A673 (cell line): ENCODE measurements at regions not wholly inside any gene's neighbourhood (a gene's known extent, or its start where the extent isn't known, plus 50 kb on each side); places are given as distances from the start of the nearest gene placed in this dataset.

Source experiments
- BruUV-seq: library from RNA; stranded (reverse); fragments of 400-500 nt; replicated peaks from 2 replicates; lab custom pipeline; 2021; lab: Mats Ljungman, UMichigan
- CTCF ChIA-PET: fragments of 300-600 bp; sonication (Branson Sonifier 250); formaldehyde crosslinking; loops from one replicate; lab custom pipeline; 2022; ENCODE audit warnings: antibody characterized with exemption; lab: Charles Lee
- POLR2A ChIA-PET: fragments of 300-600 bp; sonication (Branson Sonifier 250); formaldehyde crosslinking; loops from one replicate; lab custom pipeline; 2022; ENCODE audit warnings: antibody characterized with exemption; ENCODE audit not compliant: low non-redundant PET; lab: Charles Lee
- DNase-seq: peaks from one replicate; pipeline ENCODE4 v3.0.0-alpha.2; 2015; ENCODE audit warnings: low spot score
- H3K27ac ChIP-seq: fragments of 200-600 bp; sonication (generic); 2 replicates; pipeline ENCODE4 v1.5.1; 2016; ENCODE audit warnings: mixed run types, low read depth, mild to moderate bottlenecking, mixed read lengths, antibody characterized with exemption, low read length; ENCODE audit not compliant: poor library complexity, severe bottlenecking
- H3K27me3 ChIP-seq: fragments of 200-600 bp; sonication (generic); replicated peaks from 2 replicates; pipeline ENCODE4 v1.6.1; 2017; ENCODE audit warnings: mixed run types, low read depth, mild to moderate bottlenecking, mixed read lengths, antibody characterized with exemption, low read length; ENCODE audit not compliant: insufficient read depth, poor library complexity
- H3K36me3 ChIP-seq: fragments of 200-600 bp; sonication (generic); 2 replicates; pipeline ENCODE4 v1.6.1; 2016; ENCODE audit warnings: mixed run types, mild to moderate bottlenecking, mixed read lengths, antibody characterized with exemption, low read length; ENCODE audit not compliant: insufficient read depth, poor library complexity, severe bottlenecking
- H3K4me1 ChIP-seq: fragments of 200-600 bp; sonication (generic); 2 replicates; pipeline ENCODE4 v1.6.1; 2017; ENCODE audit warnings: mixed run types, mild to moderate bottlenecking, mixed read lengths, antibody characterized with exemption, low read length; ENCODE audit not compliant: insufficient read depth, poor library complexity, severe bottlenecking
- H3K4me3 ChIP-seq: fragments of 200-600 bp; sonication (generic); 2 replicates; pipeline ENCODE4 v1.5.1; 2016; ENCODE audit warnings: low read depth, mixed run types, mild to moderate bottlenecking, mixed read lengths, low read length; ENCODE audit not compliant: poor library complexity, severe bottlenecking
- H3K9me3 ChIP-seq: fragments of 200-600 bp; sonication (generic); 2 replicates; pipeline ENCODE4 v1.6.1; 2016; ENCODE audit warnings: mixed run types, low read depth, mild to moderate bottlenecking, mixed read lengths, antibody characterized with exemption, low read length; ENCODE audit not compliant: poor library complexity, severe bottlenecking
- CTCF ChIP-seq: fragments of 300-800, 200-600 bp; sonication (generic); conservative IDR thresholded peaks from 2 replicates; pipeline ENCODE4 v1.5.1; 2017; ENCODE audit warnings: low read depth, mild to moderate bottlenecking, antibody characterized with exemption, low read length, moderate library complexity, mixed read lengths
- EZH2 ChIP-seq: fragments of 200-600 bp; sonication (generic); IDR thresholded peaks from 2 replicates; pipeline ENCODE4 v1.6.1; 2017; ENCODE audit warnings: borderline replicate concordance, low read depth, mild to moderate bottlenecking, mixed read lengths, antibody characterized with exemption, low read length; ENCODE audit not compliant: poor library complexity, severe bottlenecking
- intact Hi-C: fragments of 100-400 bp; cut with micrococcal nuclease; formaldehyde crosslinking; loops from one replicate; pipeline ENCODE4 v1.10.0; 2022; ENCODE audit not compliant: unreplicated experiment

- H3K36me3 ChIP-seq, result no peaks in the 10 kb centered on the region
- peaks cover 9% of the 10 kb centered on the region for H3K4me1 ChIP-seq
- POLR2A ChIA-PET, result no interaction called here
- no peaks in the 10 kb centered on the region for H3K9me3 ChIP-seq
- no peak for TF ChIP-seq CTCF
- no peak for TF ChIP-seq EZH2
- peaks cover 9% of the 10 kb centered on the region for H3K27me3 ChIP-seq
- CTCF ChIA-PET, result no interaction called here
- H3K27ac ChIP-seq, result no peak overlapping the region
- DNase-seq, result no peak
- no peak overlapping the region for H3K4me3 ChIP-seq
- no TSS peak for BruUV-seq
- intact Hi-C loops, result no loop called here
These were observed 257.5 kb upstream of the MTNR1B start for GRCh38 chr11:92711926-92712325.

- intact Hi-C loops, result no loop called here
- Histone ChIP-seq H3K27me3 (peaks cover 9% of the 10 kb centered on the region), H3K4me1 (no peaks in the 10 kb centered on the region), H3K4me3 (no peak overlapping the region), H3K27ac (no peak overlapping the region), H3K9me3 (no peaks in the 10 kb centered on the region), H3K36me3 (no peaks in the 10 kb centered on the region)
- DNase-seq, result peak; percentile 54
- ChIA-PET CTCF (interaction anchor here (0.7 kb wide), 1 partner anchor 142 kb away, joined by 4 read pairs; no protein-coding TSS in a partner anchor), POLR2A (no interaction called here)
- TF ChIP-seq EZH2 (no peak), CTCF (no peak)
- no TSS peak for BruUV-seq
These were observed 255.3 kb upstream of the MTNR1B start for GRCh38 chr11:92714111-92714510.

GRCh38 chr11:92717240-92717639 is 252.2 kb upstream of the MTNR1B start:
- Histone ChIP-seq H3K4me3 (no peak overlapping the region), H3K4me1 (no peaks in the 10 kb centered on the region), H3K27ac (no peak overlapping the region), H3K27me3 (peaks cover 8% of the 10 kb centered on the region), H3K9me3 (no peaks in the 10 kb centered on the region), H3K36me3 (no peaks in the 10 kb centered on the region)
- intact Hi-C loops, result no loop called here
- DNase-seq, result no peak
- CTCF ChIA-PET, result no interaction called here
- POLR2A ChIA-PET, result no interaction called here
- TF ChIP-seq CTCF (no peak), EZH2 (no peak)
- no TSS peak for BruUV-seq
